DMS79 treated with DMSO at 0.1 percent for 48 hours (cell line): ENCODE measurements at regions not wholly inside any gene's neighbourhood (a gene's known extent, or its start where the extent isn't known, plus 50 kb on each side); places are given as distances from the start of the nearest gene placed in this dataset.
A peak's percentile ranks its signal among the peaks of the same experiment; 100 is the strongest.

Source experiments
- DNase-seq: peaks from one replicate; lab custom pipeline; 2025; lab: John Stamatoyannopoulos, UW

DNA sequence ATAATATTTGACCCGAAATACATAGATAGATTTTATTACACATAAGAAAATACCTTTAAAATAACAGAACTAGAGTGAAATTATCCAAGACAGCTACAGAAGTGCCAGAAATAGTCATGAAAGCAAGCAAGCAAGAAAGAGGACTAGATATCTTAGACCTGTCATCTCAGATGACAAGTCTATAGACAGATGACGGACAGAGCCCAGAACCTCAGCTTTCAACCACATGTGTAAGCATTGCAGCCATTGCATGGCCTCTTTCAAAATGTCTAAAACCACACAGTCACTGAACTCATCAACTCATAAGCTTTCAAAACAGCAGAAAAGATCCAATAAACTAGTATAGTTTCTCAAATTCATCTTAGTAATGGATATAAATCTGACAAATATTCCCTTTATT lies 59.8 kb upstream of the FHIT start:
- DNase-seq, result no peak

DNA sequence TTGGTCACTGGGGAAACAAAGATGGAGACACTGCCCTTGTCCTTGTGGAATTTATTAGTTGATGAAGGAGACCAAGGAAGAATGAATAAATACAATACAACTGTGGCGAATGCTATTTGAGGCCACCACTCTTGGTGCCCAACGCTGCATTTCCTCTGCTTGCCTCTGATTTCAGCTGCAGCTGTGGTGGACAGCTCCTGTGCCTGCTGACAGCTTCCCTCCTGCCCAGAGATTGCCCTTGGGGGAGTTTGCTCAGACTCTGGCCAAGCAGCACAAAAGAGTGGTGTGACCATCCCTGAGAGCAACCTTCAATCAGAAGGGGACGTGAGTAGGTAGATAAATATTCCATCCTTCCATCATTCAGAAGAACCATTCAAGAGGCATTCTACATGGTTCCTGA lies 64.6 kb upstream of the FHIT start:
- no peak for DNase-seq

DNA sequence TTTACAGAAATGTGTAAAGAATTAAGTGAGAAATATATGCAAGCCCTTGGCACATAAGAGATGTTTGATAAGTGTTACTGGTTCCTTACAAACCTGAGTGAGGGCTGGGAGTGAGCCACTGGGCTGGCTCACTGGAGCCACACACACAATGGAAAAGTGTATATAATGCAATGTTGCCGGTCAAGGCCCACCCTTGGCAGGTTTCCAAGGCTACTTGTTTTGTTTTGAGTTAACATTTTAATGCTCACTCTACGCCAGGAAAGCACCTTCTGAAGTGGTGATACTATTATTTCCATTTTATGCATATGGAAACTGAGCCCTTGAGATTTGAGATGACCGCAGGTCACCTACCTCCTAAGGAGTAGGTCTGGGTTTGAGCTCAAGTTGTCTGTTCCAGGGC lies 71.8 kb upstream of the FHIT start:
- DNase-seq, result peak; percentile 1

DNA sequence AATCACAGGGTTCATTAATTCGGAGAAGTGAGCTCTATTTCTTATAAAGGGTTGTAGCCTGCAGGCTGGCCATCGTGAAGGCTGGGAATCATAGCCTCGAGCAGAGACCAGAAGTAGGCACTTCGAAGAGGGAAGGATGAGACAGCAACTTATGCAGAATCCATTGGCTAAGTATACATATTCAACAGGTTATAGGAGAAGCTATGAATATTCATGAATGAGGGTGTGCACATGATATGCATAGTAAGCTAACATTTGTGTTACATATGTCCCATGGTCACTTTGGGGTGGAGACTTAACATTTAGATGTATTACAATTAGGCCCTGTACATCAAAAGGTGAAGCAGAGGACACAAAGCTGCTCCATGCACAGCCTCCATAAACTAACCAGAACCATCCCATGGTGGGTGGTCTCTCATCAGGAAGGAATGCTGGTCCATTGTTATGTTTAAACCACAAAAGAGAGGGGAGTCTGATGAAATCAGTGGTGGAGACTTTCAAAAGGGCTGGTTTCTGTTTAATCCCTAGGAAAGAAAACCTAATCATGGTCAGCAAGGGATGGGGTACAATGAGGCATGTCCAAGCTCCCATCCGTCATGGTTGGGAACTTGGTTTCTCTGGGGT lies 80.8 kb upstream of the FHIT start:
- DNase-seq, result no peak

DNA sequence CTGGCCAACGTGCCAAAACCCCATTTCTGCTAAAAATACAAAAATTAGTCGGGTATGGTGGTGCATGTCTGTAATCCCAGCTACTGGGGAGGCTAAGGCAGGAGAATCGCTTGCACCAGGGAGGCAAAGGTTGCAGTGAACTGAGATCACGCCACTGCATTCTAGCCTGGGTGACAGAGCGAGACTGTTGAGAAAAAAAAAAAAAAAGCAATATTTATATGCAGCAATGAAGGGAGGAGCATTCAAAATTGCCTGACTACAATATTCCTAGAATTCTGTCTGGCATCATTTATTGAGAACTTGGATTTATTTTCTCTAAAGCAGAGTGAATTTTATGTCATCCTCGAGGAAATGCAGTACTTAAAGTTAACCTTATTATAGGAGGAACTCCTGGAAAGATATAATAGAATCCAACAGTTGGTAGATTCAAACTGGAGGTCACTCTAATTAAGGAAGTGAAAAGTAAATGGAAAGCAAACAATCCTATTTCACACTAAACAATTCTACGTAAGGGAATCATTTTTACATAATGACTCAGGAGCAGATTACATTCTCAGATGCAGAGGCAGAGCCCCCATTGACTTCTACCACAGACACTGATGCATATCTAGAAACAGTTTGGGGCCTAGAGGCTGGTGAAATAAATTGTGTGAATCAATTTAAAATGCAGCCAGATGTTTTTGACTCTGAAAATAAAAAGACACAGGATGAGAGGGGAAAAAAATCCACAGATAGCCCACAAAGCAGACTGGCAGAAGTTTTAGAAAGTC lies 82.1 kb upstream of the FHIT start:
- no peak for DNase-seq

DNA sequence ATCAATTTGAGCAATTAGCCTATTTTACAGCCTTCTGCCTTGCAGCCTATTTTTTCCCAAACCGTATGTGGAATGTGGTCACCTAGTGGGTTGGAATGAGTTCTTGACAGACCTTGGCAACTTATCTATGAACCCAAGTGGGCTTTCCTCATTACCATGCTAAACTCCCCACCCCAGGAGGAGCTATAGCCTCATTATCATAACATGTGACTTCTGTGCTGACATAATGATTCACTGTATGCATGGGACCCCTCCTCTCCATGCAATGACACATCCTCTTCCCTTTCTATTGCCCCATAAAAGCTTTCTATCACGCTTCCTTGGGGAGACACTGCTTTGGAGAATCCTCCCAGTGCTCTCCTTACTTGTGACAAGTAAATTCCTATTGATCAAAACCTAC lies 83.5 kb upstream of the FHIT start:
- no peak for DNase-seq

DNA sequence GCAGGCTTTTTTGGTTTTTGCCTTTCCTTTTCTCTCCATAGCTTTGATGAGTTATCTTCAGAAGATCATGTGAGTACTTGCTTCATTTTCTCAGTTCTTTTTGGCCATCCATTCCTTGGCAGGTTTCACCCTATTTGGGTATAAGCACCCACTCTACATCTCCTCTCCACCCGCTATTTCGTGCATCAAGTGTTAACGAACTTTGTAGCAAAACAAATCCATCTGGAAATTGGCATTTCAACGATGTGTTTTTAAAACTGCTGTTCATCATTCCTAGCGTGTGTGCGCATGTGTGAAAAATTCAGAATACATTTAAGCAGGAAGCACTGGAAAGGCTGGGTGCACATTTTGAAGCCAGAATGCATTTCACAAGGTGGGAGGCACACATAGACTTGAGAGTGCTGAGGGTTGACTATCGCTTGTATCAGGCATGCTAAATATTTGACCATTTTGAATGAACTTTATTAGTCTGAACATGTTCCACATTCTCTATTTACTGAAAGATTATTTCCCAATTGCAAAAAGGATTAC lies 89.7 kb upstream of the FHIT start:
- DNase-seq, result no peak

DNA sequence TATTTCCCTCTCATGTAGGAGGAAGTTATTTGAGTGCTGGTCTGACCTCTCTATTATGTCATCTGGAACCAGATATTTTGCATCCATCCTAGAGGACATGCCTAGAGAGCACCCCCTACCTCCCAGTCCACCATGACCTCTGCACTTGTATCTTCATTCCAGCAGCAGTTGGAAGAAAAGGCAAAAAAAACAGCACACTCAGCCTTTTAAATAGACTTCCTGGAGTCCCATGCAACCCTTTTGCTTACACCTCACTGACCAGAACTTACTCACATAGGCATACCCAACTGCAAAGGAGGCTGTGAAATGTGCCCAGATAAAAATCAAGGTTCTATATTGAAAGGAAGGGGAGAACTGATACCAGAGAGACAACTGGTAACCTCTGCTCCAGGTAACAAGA lies 92.3 kb upstream of the FHIT start:
- DNase-seq, result no peak

DNA sequence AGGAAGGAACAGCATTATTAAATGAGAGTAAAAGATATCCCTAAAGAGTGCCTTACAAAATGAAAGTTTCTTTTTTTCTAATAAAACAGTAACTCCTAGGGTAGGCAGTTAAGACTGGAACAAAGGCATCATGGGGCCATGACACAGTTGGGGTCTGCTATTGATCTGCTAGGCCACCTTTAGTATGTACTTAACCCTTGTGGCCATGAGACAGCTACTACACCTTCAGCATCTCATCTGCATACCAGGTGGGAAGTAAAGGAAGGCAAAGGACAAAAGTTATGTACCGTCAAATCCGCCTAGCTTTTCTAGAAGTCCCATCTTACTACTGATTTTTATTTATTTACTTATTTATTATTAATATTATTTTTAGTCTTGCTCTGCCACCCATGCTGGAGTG lies 93.8 kb upstream of the FHIT start:
- no peak for DNase-seq

DNA sequence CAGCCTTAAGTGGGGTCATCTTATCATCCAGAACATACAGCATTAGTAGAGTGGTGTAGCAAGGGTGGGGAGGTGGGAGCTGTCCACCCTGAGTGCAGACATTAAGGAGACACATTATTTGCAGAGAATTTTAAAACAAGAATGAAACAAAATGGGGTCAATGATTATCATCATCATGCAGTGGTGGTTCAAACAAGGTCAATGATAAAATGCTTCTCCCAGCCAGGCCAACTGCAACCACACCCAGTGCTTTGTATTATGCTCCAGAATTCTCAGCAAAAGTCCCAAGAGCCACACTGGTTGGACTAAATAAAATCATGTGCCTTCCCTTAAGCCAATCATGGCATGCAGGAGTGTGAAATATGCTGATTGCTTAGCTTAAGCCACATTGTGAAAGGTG lies 96.7 kb upstream of the FHIT start:
- no peak for DNase-seq

DNA sequence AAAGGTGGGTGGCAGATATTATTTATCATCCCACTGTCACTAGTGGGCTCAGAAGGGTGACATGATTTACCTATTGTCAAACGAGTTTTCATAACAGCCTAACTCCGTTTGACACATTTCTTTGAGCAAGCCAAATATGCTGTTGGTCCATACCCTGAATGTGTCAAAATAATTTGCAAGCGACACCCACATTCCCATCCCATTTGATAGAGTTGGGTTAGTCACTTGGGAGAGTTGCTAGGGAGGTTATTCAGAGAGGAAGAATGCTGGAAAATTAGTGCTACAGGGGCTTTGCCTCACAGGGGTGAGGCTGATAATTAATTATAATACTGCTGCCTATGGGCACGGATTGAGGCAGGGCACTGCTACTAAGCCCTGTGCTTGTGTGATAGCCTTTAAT lies 98.5 kb upstream of the FHIT start:
- DNase-seq, result no peak

DNA sequence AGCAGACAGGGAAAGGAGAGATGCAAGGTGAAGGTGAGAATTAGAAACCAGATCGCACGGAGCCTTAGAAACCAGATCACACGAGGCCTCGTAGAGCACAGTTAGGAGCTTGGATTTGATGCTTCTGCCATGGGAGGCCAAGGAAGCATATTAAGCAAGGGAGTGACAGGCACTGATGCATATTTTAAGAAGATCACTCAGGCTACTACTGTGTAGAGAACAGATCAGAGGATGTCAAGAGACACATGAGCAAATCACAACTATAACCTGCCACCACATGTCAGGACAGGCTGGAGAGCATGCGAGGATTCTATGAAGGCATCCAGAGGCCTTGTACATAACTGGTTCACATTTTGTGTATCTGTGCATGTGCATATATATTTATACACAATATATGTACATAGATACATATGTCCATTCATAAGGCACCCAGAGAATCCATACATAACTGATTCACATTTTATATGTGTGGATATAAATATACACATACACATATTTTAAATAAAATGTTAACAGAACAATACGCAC lies 99.6 kb upstream of the FHIT start:
- no peak for DNase-seq

DNA sequence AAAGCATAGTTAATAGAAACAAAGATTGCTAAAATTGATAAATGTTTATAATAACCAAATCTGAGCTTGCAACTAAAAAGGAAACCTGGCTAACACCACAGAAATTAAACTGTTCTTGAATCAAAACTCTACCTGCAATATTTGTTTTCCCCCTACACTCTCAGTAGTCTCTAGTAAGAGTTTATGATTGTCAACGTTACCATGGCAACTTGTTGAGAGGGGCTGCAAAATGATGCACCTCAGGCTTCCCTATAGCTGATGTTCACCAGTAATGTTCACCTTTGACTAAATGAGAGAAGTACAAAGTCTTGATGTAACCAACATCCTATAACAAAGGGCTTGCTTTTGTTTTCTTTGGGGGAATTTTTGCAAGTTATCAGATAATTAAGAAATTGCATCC lies 101.1 kb upstream of the FHIT start:
- no peak for DNase-seq

DNA sequence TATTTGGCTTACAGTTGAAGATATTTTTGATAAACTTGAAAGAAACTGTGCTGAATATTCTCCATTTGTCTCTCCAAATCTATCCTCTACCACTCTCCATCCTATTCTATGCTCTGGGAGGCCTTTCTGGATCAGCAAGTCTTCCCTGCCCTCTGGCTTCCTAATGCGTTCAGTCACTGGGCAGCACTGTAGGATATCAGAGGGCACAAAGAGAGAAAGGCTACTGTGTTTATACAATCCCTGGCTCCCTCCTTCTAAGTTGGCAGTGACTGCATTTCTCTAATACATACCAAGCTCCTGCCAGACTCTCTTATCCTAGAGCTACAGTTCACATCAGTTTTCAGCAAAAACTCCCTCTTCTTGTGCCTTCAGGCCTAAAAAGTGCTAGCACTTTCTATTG lies 102.1 kb upstream of the FHIT start:
- DNase-seq, result no peak

DNA sequence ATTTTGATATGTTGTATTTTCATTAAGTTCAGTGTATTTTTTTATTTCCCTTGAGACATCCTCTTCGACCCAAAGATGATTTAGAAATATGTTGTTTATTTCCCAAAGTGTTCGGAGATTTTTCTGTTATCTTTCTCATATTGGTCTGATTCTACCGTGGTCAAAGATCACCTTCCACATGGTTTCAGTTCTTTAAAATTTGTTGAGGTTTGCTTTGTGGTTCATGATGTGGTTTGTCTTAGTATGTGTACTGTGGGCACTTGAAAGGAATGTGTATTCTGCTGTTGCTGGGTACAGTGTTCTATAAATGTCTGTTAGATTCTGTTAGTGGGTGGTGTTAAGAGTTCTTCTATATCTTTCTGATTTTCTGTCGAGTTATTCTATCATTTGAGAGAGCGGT lies 103.4 kb upstream of the FHIT start:
- no peak for DNase-seq

DNA sequence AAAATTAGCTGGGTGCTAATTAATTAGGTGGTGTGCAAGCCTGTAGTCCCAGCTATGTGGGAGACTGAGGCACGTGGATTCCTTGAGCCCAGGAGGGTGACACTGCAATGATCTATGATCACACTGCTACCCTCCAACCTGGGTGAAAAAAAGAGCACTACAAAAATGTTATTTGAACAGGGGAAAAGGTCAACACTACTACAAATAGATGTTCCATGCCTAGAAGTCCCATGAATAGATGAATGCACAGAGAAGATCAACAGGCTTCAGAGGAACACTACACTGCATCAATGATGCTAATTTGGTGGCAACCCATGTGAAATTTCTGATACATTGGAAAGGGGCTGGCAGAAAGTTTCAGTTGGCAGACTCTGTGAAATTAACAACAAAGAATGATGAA lies 105.4 kb upstream of the FHIT start:
- DNase-seq, result no peak

DNA sequence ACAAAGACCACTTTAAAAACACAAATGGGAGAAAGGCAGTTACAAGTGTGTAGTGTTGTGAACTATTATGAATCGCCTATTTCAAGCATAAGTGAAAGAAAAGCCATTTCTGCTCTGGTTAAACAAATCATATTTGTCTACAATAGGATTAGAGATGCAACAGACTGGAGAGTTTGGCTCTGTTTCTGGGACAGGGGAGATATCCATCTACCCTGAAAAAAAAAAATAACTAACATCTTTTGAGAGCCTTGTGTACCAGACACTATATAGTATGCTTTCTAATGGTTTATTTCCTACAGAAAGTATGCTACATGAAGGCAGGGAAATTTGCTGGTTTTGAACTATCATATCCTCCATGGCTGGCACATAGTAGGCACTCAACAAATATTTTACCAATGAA lies 106.7 kb upstream of the FHIT start:
- DNase-seq, result no peak

DNA sequence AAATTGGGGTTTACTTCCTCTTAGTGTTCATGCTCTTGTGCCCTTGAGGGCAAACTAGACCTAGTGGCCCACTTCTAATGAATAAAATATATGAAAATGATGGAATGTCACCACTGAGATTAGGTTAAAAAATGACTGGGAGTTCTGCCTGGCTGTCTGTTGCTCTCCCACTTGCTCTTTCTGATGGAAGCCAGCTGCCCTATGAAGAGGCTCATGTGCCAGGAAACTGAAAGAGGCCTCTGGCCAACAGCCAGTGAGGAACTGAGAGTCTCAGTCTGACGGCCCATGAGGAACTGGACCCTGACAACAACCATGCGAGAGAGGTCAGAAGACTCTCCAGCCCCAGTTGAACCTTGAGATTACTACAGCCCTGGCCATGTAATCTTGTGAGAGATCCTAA lies 107.1 kb upstream of the FHIT start:
- peak; percentile 36 for DNase-seq

DNA sequence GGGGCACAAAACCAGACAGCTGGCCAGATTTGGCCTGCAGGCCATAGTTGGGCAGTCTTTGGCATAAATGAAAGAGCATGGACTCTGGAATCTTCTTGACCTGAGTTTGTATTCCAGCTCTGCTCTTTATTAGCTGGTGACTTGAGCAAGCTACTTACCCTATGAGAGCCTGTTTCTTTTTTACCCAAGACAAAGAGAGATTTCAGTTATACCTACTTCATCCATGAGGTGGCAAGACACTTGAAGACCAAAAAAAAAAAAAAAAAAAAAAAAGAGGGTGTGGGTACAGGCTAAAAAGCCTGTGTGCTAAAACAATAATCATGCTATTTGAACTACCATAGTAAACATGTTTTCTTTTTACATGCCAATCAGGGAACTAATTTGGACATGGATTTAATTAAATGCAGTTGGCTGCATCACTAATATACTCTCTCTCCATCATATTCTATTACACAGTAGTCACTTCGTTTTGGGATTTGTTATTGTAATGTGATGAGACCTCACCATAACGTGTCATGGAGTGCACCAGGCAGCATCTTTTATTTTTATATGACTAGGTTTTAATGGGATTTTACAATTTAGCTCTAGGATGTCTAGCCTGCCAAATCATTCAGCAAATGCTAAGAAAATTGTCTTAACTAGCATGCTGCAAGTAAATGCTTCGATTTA lies 109.2 kb upstream of the FHIT start:
- no peak for DNase-seq

DNA sequence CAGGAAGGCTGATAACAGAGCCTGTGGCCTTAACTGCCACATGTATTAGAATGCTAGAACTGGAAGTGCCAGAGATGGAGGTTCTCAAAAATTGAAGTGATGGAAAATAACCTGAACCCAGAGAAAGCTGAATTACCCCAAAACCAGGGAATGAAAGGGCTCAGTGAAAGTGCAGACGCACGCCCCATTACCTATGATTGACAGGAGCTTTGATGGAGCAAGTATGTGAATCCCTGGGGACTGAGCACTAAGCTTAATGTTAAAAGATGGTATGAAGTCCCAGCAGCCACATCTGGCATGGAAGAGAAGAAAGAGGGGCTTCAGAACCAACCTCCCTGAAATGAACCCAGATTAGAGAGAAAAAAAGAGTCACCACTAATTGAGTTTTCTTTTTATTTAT lies 118.4 kb upstream of the FHIT start:
- no peak for DNase-seq

DNA sequence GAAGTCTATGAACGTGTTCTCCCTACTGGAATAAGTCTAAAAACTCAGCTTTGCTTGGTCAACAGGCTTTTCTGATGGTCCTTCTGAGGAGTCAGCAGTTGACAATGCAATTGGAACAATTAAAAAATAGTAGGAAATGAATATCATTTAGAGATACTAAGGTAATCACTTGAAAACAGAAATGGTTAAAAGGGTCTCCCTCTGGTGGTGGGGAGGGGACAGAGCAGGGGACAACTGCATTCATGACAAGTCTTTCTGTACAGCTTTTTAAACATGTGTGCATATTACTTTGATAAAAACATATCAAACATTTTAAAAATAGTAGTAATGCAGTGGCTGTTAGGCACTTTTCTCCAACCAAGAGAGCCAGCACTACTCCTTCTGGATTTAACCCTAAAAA lies 119.9 kb upstream of the FHIT start:
- no peak for DNase-seq

DNA sequence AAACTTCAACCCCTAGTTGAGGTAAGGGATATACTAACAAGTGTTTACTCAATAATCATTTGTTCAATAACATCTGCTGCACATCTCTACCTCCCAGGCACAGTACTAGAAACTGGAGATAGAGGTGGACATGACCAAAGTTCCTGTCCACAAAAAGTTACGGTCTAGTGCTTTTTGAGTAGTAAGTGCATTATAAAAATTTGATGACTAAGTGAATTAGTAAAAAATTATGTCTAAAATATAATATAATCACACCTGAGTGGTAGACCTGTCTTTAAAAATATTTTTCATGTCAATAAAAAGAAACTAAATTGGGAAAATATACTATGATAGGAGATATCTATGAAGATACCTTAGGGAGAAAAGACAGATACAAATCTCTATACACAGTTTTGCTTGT lies 121.5 kb upstream of the FHIT start:
- no peak for DNase-seq

DNA sequence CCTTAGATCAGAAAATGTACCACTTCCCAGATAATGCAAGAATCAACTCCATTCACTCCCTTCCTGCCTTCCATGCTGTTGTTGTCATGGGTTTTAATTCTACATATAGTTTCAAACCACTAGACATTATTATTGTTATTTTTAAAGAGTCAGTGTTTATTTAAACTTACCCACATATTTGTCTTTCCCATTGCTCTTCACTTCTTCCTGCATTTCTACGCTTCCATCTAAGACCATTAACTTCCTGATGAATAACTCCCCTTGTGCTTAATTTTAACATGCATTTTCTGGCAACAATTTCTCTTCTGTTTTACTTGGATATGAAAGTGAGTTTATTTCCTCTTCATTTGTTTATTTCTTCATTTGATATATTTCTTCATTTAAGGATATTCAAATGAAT lies 127.1 kb upstream of the FHIT start:
- no peak for DNase-seq
